H9 (cell line): ENCODE measurements at regions not wholly inside any gene's neighbourhood (a gene's known extent, or its start where the extent isn't known, plus 50 kb on each side); places are given as distances from the start of the nearest gene placed in this dataset.

Experiments
- DNase-seq: peaks from one replicate; pipeline ENCODE4 v3.0.0-alpha.2; 2017
- H2AFZ ChIP-seq: one replicate; pipeline ENCODE4 v1.6.1; 2013; ENCODE audit warnings: mild to moderate bottlenecking, low read length, control low read depth, moderate library complexity
- H2AK5ac ChIP-seq: 2 replicates; pipeline ENCODE4 v1.6.1; 2013; ENCODE audit warnings: low read length, control low read depth, mixed read lengths; ENCODE audit not compliant: insufficient read length
- H2BK120ac ChIP-seq: one replicate; pipeline ENCODE4 v1.6.1; 2013; ENCODE audit warnings: low read depth, mild to moderate bottlenecking, low read length, control low read depth, inconsistent platforms; ENCODE audit not compliant: poor library complexity, severe bottlenecking
- H2BK12ac ChIP-seq: 2 replicates; pipeline ENCODE4 v1.6.1; 2013; ENCODE audit warnings: low read length, control low read depth, mixed read lengths, low read depth; ENCODE audit not compliant: insufficient read length
- H2BK15ac ChIP-seq: 2 replicates; pipeline ENCODE4 v1.6.1; 2013; ENCODE audit warnings: low read depth, low read length, control low read depth
- H2BK20ac ChIP-seq: one replicate; pipeline ENCODE4 v1.6.1; 2013; ENCODE audit warnings: low read depth, mild to moderate bottlenecking, low read length, control low read depth, inconsistent platforms; ENCODE audit not compliant: poor library complexity, severe bottlenecking
- H2BK5ac ChIP-seq: 2 replicates; pipeline ENCODE4 v1.6.1; 2013; ENCODE audit warnings: low read length, control low read depth, mixed read lengths; ENCODE audit not compliant: insufficient read length
- H3K14ac ChIP-seq: 2 replicates; pipeline ENCODE4 v1.6.1; 2013; ENCODE audit warnings: low read length, control low read depth; ENCODE audit not compliant: insufficient read depth
- H3K18ac ChIP-seq: 2 replicates; pipeline ENCODE4 v1.6.1; 2013; ENCODE audit warnings: low read depth, mild to moderate bottlenecking, mixed read lengths, low read length, control low read depth; ENCODE audit not compliant: insufficient read length
- H3K23ac ChIP-seq: 2 replicates; pipeline ENCODE4 v1.6.1; 2013; ENCODE audit warnings: low read length, control low read depth, mixed read lengths, low read depth; ENCODE audit not compliant: insufficient read length
- H3K23me2 ChIP-seq: 2 replicates; pipeline ENCODE4 v1.6.1; 2013; ENCODE audit warnings: low read depth, mild to moderate bottlenecking, mixed read lengths, low read length, control low read depth; ENCODE audit not compliant: insufficient read length, poor library complexity, severe bottlenecking
- H3K27ac ChIP-seq: 2 replicates; pipeline ENCODE4 v1.5.1; 2013; ENCODE audit warnings: low read length, control low read depth, mixed read lengths, low read depth; ENCODE audit not compliant: insufficient read length
- H3K27me3 ChIP-seq: 2 replicates; pipeline ENCODE4 v1.6.1; 2013; ENCODE audit warnings: low read length, control low read depth, inconsistent platforms; ENCODE audit not compliant: insufficient read depth
- H3K4ac ChIP-seq: 2 replicates; pipeline ENCODE4 v1.6.1; 2013; ENCODE audit warnings: low read depth, mild to moderate bottlenecking, control low read depth, inconsistent platforms, low read length, moderate library complexity
- H3K4me1 ChIP-seq: 2 replicates; pipeline ENCODE4 v1.6.1; 2013; ENCODE audit warnings: low read length, control low read depth, inconsistent platforms; ENCODE audit not compliant: insufficient read depth
- H3K4me2 ChIP-seq: 2 replicates; pipeline ENCODE4 v1.6.1; 2013; ENCODE audit warnings: low read length, control low read depth, mixed read lengths; ENCODE audit not compliant: insufficient read length, insufficient read depth
- H3K56ac ChIP-seq: 2 replicates; pipeline ENCODE4 v1.6.1; 2013; ENCODE audit warnings: low read depth, mild to moderate bottlenecking, mixed read lengths, low read length, control low read depth; ENCODE audit not compliant: insufficient read length
- H3K79me1 ChIP-seq: 2 replicates; pipeline ENCODE4 v1.6.1; 2013; ENCODE audit warnings: low read depth, mild to moderate bottlenecking, moderate library complexity, low read length, control low read depth, inconsistent platforms; ENCODE audit not compliant: insufficient read depth, poor library complexity, severe bottlenecking
- H3K79me2 ChIP-seq: 2 replicates; pipeline ENCODE4 v1.6.1; 2013; ENCODE audit warnings: low read length, control low read depth, inconsistent platforms; ENCODE audit not compliant: insufficient read depth
- H3K9ac ChIP-seq: 2 replicates; pipeline ENCODE4 v1.6.1; 2013; ENCODE audit warnings: low read length, control low read depth, mixed read lengths; ENCODE audit not compliant: insufficient read length; ENCODE audit errors: extremely low read depth
- H3K9me3 ChIP-seq: one replicate; pipeline ENCODE4 v1.6.1; 2013; ENCODE audit warnings: low read depth, low read length, inconsistent platforms; ENCODE audit not compliant: control insufficient read depth
- H3T11ph ChIP-seq: one replicate; pipeline ENCODE4 v1.6.1; 2013; ENCODE audit warnings: mild to moderate bottlenecking, low read length, control low read depth, inconsistent platforms
- H4K20me1 ChIP-seq: one replicate; pipeline ENCODE4 v1.6.1; 2013; ENCODE audit not compliant: control insufficient read depth, insufficient read length, insufficient read depth
- H4K5ac ChIP-seq: 2 replicates; pipeline ENCODE4 v1.6.1; 2013; ENCODE audit warnings: low read depth, mild to moderate bottlenecking, mixed read lengths, low read length, control low read depth; ENCODE audit not compliant: insufficient read length
- H4K8ac ChIP-seq: replicated peaks from 2 replicates; pipeline ENCODE4 v1.6.1; 2013; ENCODE audit warnings: low read length, control low read depth, mixed read lengths, low read depth; ENCODE audit not compliant: insufficient read length
- H4K91ac ChIP-seq: 2 replicates; pipeline ENCODE4 v1.6.1; 2013; ENCODE audit warnings: low read depth, mild to moderate bottlenecking, moderate library complexity, mixed read lengths, low read length, control low read depth; ENCODE audit not compliant: insufficient read length
- H3K27ac Mint-ChIP-seq, 3 experiments: 2 replicates in 2 of 3; 3 replicates in 1 of 3; pipeline ENCODE4 v1.8.0; 2020 to 2021; ENCODE audit warnings: mixed read lengths in 3 of 3, mild to moderate bottlenecking in 1 of 3, moderate library complexity in 1 of 3
- H3K27me3 Mint-ChIP-seq: 2 replicates; pipeline ENCODE4 v1.8.0; 2021; ENCODE audit warnings: low read depth, mild to moderate bottlenecking, moderate library complexity, mixed read lengths
- H3K36me3 Mint-ChIP-seq, 3 experiments: 2 replicates in 2 of 3; 3 replicates in 1 of 3; pipeline ENCODE4 v1.8.0; 2020 to 2021; ENCODE audit warnings: low read depth in 3 of 3, mixed read lengths in 3 of 3; ENCODE audit not compliant: insufficient read depth in 1 of 3
- H3K4me1 Mint-ChIP-seq, 2 experiments: 2 replicates each; pipeline ENCODE4 v1.8.0; 2020; ENCODE audit warnings: mixed read lengths in 2 of 2
- H3K4me3 Mint-ChIP-seq, 2 experiments: 2 replicates in 1 of 2; 3 replicates in 1 of 2; pipeline ENCODE4 v1.8.0; 2020 to 2021; ENCODE audit warnings: mild to moderate bottlenecking in 2 of 2, mixed read lengths in 2 of 2, moderate library complexity in 1 of 2
- H3K9me3 Mint-ChIP-seq, 2 experiments: 2 replicates in 1 of 2; 3 replicates in 1 of 2; pipeline ENCODE4 v1.8.0; 2020; ENCODE audit warnings: mild to moderate bottlenecking in 2 of 2, mixed read lengths in 2 of 2, moderate library complexity in 1 of 2
- WGBS: extraction: QIAGEN DNeasy Blood & Tissue Kit; methylation state at CpG from one replicate; pipeline ENCODE4 v1.1.7; 2013; ENCODE audit warnings: missing lambda C conversion rate, low lambda C conversion rate, mixed read lengths; ENCODE audit not compliant: insufficient read length; ENCODE audit errors: extremely low coverage; 5-methylcytosine and 5-hydroxymethylcytosine counted together
- TF ChIP-seq, protein P1 (sequence below): fragments of 200-600 bp; sonication (generic); conservative IDR thresholded peaks from 3 replicates; pipeline ENCODE4 v1.8.0; 2021; ENCODE audit warnings: antibody characterized with exemption, mild to moderate bottlenecking

DNA sequence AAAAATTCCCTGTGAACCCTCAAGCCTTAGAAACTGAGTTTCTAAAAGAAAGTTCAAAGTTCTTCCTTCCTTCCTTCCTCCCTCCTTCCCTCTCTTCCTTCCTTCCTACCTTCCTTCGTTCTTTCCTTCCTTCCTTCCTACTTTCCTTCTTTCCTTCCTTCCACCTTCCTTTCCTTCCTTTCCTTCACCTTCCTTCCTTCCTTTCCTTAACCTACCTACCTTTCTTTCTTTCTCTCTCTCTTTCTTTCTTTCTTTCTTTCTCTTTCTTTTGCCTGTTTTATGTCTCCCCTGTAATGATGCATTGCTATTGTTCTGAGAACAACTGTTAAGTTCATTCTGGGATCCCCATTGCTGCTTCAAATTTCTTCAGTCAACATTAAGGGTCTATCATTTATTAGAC is 551.1 kb downstream of the TFEC start:
- Histone ChIP-seq H3K79me1 (no peaks in the 10 kb centered on the region), H3K79me2 (no peaks in the 10 kb centered on the region), H3K27me3 (no peaks in the 10 kb centered on the region), H2BK12ac (no peak overlapping the region), H3K4me1 (no peaks in the 10 kb centered on the region; the same call in 1 of the 2 replicates), H2AFZ (no peak overlapping the region), H4K20me1 (no peaks in the 10 kb centered on the region), H3K9me3 (no peaks in the 10 kb centered on the region), H2BK5ac (no peak overlapping the region), H2BK20ac (no peak overlapping the region), H3K4me2 (no peak overlapping the region), H2AK5ac (no peak overlapping the region), H3K4ac (no peak overlapping the region), H3K23me2 (peaks cover 10% of the 10 kb centered on the region), H4K5ac (no peak overlapping the region), H3K18ac (no peak overlapping the region), H3K23ac (no peak overlapping the region), H3K9ac (no peak overlapping the region), H4K8ac (no peak overlapping the region), H3K56ac (no peak overlapping the region), H2BK15ac (no peak overlapping the region), H3K27ac (no peak overlapping the region), H4K91ac (no peak overlapping the region), H3T11ph (no peak overlapping the region), H2BK120ac (no peak overlapping the region), H3K14ac (no peak overlapping the region)
- TF ChIP-seq, protein P1, sequence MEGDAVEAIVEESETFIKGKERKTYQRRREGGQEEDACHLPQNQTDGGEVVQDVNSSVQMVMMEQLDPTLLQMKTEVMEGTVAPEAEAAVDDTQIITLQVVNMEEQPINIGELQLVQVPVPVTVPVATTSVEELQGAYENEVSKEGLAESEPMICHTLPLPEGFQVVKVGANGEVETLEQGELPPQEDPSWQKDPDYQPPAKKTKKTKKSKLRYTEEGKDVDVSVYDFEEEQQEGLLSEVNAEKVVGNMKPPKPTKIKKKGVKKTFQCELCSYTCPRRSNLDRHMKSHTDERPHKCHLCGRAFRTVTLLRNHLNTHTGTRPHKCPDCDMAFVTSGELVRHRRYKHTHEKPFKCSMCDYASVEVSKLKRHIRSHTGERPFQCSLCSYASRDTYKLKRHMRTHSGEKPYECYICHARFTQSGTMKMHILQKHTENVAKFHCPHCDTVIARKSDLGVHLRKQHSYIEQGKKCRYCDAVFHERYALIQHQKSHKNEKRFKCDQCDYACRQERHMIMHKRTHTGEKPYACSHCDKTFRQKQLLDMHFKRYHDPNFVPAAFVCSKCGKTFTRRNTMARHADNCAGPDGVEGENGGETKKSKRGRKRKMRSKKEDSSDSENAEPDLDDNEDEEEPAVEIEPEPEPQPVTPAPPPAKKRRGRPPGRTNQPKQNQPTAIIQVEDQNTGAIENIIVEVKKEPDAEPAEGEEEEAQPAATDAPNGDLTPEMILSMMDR: no peak
- no peak for DNase-seq
- Mint-ChIP-seq H3K36me3 (no peaks in the 10 kb centered on the region), H3K4me1 (peaks cover 18 to 21% of the 10 kb centered on the region in 2 experiments), H3K4me3 (no peak overlapping the region), H3K9me3 (no peaks in the 10 kb centered on the region), H3K27me3 (peaks cover 43% of the 10 kb centered on the region), H3K27ac (no peak overlapping the region)
- WGBS: 100% methylated on average over 1 of the region's 1 CpG
